ENCODE measurements at regions not wholly inside any gene's neighbourhood (a gene's known extent, or its start where the extent isn't known, plus 50 kb on each side); places are given as distances from the start of the nearest gene placed in this dataset.
"Not testable (repeated sequence)": the region's sequence is repeated elsewhere in the genome, so short reads cannot be mapped to it uniquely, and the experiment has no call there.

GRCh38 chr11:34757026-34757451 lies 136.1 kb downstream of the EHF start:
- no peak for DNase-seq
- intact Hi-C loops (cut with DNase I), result no loop called here

DNA sequence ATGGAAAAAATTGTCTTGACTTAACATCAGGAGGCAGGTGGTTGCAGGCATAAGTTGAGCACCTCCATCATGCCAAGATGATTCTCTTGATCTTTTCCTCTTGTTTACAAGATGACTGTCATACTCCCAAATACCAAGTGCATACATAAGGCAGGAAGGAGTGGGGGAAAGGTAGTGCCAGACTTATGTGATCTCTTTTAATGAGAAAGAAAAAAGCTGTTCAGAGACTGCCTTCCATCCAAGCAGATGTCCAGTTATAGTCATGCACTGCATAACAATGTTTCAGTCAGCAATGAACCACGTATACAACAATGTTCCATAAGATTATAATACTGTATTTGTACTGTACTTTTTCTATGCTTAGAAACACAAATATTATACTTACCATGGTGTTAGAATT lies 135.7 kb downstream of the EHF start:
- intact Hi-C loops (cut with DNase I), result no loop called here
- DNase-seq, result no peak

DNA sequence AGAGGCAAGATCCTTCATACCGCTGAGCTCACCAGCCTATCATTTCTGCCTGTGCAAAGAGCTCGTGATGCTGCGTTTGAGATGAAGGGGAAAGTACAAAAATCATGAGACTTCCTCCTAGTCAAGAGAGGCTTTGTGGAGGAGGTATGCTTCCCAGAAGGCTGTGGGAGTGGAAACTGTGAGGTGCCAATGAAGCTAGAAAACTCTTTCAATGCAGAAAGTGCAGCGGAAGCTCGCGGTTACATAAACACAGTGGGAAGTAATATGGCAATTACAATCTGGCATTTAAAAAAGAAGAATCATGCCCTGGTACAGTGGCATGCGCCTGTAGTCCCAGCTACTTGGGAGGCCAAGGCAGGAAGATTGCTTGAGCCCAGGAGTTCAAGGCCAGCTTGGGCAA lies 134.8 kb downstream of the EHF start:
- intact Hi-C loops (cut with DNase I), result no loop called here

GRCh38 chr11:34754171-34754823 lies 133.4 kb downstream of the EHF start:
- intact Hi-C loops (cut with DNase I), result no loop called here

More for the DNA sequence above, 134.8 kb downstream of the EHF start:
- peak in 3 of 10 donors; percentile 12 to 29 (median 19) for DNase-seq

DNA sequence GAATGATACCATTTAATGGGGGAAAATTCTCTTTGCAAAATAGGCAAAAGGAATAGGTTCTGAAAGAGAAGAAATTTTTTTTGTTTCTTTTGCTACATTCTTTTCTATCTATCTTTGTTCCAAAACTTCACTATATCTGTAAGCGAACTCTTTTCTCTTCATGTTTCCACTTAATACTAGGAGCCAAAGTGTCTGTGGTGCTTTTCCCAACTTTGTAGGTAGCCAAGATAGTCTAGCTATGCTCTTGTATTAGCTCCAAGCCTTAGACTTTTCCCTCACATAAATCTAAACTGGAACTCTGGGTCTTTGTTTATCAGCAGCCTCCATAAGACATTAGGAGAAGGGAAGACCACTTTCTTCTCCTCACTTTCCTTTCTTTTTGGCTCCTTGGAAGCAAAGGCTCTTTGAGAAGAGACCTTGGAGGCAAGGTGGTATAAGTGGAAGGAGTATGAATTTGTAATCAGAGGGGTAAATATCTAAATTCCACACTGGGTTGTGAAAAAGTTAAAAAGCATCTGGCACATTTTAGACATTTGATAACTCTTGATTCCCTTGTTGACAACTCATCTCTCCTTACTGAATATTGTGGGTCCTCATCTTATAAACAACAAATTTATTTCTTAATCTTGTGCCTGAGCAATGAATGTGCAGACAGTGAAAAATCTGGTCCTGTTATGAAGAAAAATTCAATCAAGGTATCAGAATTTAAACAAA lies 130.0 kb downstream of the EHF start:
- DNase-seq, result no peak
- intact Hi-C loops (cut with DNase I), result no loop called here

More at GRCh38 chr11:34754171-34754823, 133.4 kb downstream of the EHF start:
- DNase-seq, result no peak

DNA sequence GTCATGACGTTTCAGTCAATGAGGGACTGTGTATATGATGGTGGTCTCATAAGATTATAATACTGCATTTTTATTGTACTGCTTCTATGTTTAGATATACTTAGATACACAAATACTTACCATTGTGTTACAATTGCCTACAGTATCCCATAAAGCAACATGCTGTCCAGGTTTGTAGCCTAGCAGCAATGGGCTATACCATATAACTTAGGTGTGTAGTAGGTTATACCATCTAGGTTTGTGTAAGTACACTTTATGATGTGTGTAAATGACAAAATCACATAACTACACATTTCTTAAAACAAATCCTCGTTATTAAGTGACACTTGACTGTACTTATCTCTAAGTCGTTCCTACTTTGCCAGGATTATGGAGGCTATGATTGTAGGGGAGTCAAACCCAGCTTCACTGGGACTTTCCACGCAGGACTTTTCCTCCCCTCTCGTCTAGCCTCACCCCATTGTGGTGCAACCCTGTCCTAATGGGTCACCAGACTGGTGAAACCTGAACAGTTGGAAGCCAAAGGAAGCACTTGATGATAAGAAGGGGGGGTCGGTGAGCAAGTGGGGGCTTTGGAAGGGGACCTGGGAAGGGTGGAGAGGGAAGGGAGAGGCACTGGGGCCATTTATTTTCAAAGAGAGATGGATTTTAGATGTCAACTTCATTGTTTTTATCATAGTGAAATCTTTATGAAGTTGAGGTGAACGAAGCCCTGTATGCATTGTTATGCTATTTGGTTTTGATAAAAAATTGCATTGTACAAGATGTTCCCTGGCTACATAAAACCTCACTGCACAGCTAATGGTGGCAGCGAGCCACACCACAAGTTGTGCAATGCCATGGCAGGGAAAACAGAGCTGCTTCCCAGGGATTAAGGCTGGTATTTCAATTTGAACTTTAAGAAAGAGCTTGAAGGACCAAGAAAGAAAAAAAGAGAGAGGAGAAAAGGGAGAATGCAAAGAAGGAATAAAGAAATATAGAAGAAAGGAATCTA lies 129.1 kb downstream of the EHF start:
- peak in 1 of 10 donors; percentile 81 for DNase-seq
- intact Hi-C loops (cut with DNase I), result no loop called here

DNA sequence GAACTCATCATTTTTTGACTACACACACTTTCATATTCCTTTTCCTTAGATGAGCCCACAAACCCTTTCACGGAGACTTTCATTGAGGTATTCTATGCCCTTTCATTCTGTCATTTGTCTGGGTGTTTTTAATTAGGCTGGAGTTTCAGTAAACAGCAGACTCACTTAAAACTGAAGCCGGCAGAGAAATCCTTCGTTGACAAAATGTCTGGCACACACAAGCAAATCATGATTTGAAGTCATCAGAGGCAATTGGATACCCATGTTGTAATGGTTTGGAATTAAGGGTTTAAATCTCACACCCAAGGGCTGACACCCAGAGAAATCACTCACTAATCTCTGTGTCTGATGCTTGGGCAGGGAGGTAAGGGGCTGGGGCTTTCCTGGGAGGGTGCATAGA lies 127.1 kb downstream of the EHF start:
- DNase-seq, result no peak
- intact Hi-C loops (cut with DNase I), result no loop called here

GRCh38 chr11:34747251-34747650 lies 126.4 kb downstream of the EHF start:
- intact Hi-C loops (cut with DNase I), result no loop called here
- DNase-seq, result no peak

DNA sequence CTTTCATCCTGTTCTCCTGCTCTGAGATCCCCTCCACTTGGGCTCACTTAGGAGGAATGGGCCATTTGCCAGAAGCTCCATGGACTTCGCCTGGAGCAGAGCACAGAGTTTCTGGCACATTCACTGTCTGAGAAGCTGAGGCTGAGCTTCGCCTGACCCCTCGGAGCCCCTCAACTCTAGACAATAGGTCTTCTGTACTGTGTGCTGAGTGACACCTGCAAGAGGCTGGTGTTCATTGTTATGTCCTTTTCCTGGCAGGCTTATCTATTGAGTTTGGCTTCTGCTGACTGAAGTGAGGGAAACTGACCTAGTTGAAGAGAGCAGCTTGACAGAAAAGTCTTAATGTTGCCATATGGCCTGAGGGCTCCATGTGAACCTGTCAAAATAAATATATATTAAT lies 124.3 kb downstream of the EHF start:
- intact Hi-C loops (cut with DNase I), result no loop called here
- no peak for DNase-seq

DNA sequence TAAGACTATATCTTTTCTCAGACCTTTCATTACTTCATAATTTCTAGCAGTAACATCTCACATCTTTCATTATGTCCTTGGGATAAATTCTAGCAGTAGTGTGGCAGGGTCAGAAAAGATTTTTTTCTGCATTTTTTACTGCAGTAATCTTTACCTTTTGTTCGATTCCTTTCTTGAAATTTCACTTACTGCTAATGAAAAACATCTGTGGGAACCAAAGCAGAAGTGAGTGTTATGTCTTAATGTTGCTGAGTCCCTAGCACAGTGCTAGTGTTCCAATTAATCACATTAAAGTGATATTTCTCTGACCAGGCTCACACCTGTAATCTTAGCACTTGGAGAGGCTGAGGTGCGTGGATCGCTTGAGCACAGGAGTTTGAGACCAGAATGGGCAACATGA lies 123.6 kb downstream of the EHF start:
- intact Hi-C loops (cut with DNase I), result no loop called here
- no peak for DNase-seq

DNA sequence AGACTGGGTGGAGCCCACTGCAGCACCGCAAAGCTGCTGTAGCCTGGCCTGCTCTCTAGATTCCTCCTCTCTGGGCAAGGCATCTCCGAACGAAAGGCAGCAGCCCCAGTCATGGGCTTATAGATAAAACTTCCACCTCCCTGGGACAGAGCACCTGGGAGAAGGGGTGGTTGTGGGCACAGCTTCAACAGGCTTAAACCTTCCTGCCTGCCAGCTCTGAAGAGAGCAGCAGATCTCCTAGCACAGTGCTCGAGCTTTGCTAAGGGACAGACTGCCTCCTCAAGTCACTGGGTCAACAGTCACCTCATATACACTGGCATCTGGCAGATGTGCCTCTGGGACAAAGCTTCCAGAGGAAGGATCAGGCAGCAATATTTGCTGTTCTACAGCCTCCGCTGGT lies 117.3 kb downstream of the EHF start:
- intact Hi-C loops (cut with DNase I), result no loop called here
- no peak for DNase-seq

DNA sequence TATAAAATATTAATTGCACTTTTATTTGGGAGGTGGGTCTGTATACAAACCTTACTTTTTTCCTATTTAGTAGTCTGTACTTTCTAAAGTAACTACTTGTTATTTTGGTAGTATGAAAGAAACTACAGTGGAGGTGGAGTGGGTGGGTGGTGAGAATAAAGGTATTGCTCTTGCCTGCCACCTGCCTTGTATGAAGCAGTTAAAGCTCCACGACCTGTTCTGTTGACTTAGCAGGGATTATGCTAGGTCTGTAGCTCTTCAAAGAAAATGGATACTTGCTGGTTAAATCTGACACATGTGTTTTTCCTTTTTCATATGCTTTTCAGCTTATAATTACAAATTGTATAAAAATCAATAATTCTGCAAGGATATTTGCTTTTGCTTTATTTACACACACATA lies 111.9 kb downstream of the EHF start:
- intact Hi-C loops (cut with DNase I), result no loop called here
- DNase-seq, result no peak

DNA sequence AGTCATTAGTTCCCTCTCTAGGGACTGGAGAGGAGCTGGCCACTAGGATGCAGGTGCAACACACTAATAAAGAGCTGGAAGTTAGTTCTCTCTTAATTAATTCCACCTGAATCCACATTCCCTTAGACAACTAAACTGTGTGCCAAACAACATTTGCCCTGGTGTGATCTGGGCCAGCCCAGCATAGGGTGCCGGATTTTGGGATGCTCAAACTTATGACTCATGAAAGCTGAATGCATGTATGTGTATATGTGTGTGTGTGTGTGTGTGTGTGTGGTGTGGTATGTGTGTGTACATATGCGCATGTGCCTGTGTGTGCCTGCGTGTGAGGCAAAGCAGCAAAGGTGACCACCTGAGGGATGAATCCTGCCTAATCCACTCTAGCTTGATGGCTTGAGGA lies 110.7 kb downstream of the EHF start:
- intact Hi-C loops (cut with DNase I), result no loop called here
- DNase-seq, result no peak

DNA sequence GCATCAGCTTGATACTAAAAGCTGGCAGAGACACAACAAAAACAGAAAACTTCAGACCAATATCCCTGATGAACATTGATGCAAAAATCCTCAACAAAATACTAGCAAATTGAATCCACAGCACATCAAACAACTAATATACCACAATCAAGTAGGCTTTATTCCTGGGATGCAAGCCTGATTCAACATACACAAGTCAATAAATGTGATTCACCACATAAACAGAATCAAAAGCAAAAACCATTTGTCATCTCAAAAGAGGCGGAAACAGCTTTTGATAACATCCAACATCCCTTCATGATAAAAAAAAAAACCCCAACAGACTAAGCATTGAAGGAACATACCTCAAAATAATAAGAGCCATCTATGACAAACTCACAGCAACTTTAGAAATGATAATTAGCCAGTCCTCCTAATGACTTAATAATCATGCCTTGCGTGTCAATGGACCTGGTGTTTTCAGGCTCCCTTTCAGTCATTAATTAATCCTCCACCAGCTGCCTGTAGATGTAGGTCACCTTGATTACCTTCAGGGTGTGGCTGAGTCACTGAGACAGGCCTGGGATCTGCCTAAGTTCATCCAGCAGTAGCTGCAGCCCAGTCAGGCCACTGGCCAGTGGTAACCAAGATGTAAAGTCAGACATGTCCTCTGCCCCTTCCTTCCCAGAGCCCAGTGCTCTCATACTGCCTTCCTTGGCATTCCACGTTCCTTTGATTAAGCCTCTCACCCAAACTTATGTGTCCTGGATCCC lies 109.8 kb downstream of the EHF start:
- intact Hi-C loops (cut with DNase I), result no loop called here
- DNase-seq, result no peak

GRCh38 chr11:34728609-34729008 lies 107.7 kb downstream of the EHF start:
- DNase-seq, result no peak
- intact Hi-C loops (cut with DNase I), result no loop called here

GRCh38 chr11:34727228-34727737 lies 106.4 kb downstream of the EHF start:
- intact Hi-C loops (cut with DNase I), result no loop called here
- DNase-seq, result no peak

- intact Hi-C loops (cut with DNase I), result no loop called here
Measured at GRCh38 chr11:34724973-34725372, 104.1 kb downstream of the EHF start.

GRCh38 chr11:34721646-34722045 lies 100.8 kb downstream of the EHF start:
- intact Hi-C loops (cut with DNase I), result no loop called here
- DNase-seq, result no peak

More at GRCh38 chr11:34724973-34725372, 104.1 kb downstream of the EHF start:
- no peak for DNase-seq

- DNase-seq, result no peak
- intact Hi-C loops (cut with DNase I), result no loop called here
Measured at GRCh38 chr11:34719303-34719848, 98.5 kb downstream of the EHF start.

DNA sequence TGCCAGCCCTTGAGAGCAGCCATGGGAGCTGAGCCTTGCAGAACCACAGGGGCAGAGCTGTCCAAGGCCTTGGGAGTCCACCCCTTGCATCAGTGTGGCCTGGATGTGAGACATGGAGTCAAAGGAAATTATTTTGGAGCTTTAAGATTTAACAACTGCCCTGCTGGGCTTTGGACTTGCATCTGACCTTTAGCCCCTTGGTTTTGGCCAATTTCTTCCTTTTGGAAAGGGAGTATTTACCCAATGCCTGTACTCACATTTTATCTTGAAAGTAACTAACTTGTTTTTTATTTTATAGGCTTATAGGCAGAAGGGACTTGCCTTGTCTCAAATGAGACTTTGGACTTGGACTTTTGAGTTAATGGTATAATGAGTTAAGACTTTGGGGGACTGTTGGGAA lies 92.7 kb downstream of the EHF start:
- DNase-seq; intact Hi-C loops (cut with DNase I): not testable (repeated sequence)

Measured in posterior cingulate gyrus (tissue), 11 donors.